ENCODE measurements at regions not wholly inside any gene's neighbourhood (a gene's known extent, or its start where the extent isn't known, plus 50 kb on each side); places are given as distances from the start of the nearest gene placed in this dataset.

- TF ChIP-seq GATA2 (IDR thresholded peaks at IDR 0.05; ENCODE audit: low read depth, low read length) (no peak), GATA3 (IDR thresholded peaks at IDR 0.05; ENCODE audit: low read depth, low read length) (no peak)
Measured at GRCh38 chr2:104707056-104707455, 146.9 kb upstream of the POU3F3 start.
